Hepatic stellate cell (primary cell): ENCODE measurements at regions not wholly inside any gene's neighbourhood (a gene's known extent, or its start where the extent isn't known, plus 50 kb on each side); places are given as distances from the start of the nearest gene placed in this dataset.

Experiments used
- DNase-seq: peaks from one replicate; pipeline ENCODE4 v3.0.0; 2011; ENCODE audit warnings: low spot score

GRCh38 chr1:232192781-232193450, 437.0 kb downstream of the SIPA1L2 start:
- DNase-seq: no peak

- no peak for DNase-seq
Measured at GRCh38 chr1:232191560-232191959, 438.4 kb downstream of the SIPA1L2 start.

- DNase-seq: no peak
Measured at GRCh38 chr1:232188318-232188717, 441.6 kb downstream of the SIPA1L2 start.

GRCh38 chr1:232186931-232187330, 443.0 kb downstream of the SIPA1L2 start:
- DNase-seq: no peak

- DNase-seq: no peak
Measured at GRCh38 chr1:232184561-232185530, 445.1 kb downstream of the SIPA1L2 start.

- no peak for DNase-seq
Measured at GRCh38 chr1:232183802-232184201, 446.1 kb downstream of the SIPA1L2 start.

- no peak for DNase-seq
Measured at GRCh38 chr1:232183266-232183800, 446.6 kb downstream of the SIPA1L2 start.

- DNase-seq: no peak
Measured at GRCh38 chr1:232182236-232182635, 447.7 kb downstream of the SIPA1L2 start.

GRCh38 chr1:232180779-232181136, 449.2 kb downstream of the SIPA1L2 start:
- no peak for DNase-seq

- DNase-seq: no peak
Measured at GRCh38 chr1:232179896-232180778, 449.8 kb downstream of the SIPA1L2 start.

GRCh38 chr1:232178191-232178590, 451.7 kb downstream of the SIPA1L2 start:
- DNase-seq: no peak

- DNase-seq: no peak
Measured at GRCh38 chr1:232177438-232177837, 452.5 kb downstream of the SIPA1L2 start.

- no peak for DNase-seq
Measured at GRCh38 chr1:232176222-232176621, 453.7 kb downstream of the SIPA1L2 start.

GRCh38 chr1:232174306-232174705, 455.6 kb downstream of the SIPA1L2 start:
- DNase-seq: no peak

GRCh38 chr1:232172563-232172962, 457.4 kb downstream of the SIPA1L2 start:
- no peak for DNase-seq

- DNase-seq: no peak
Measured at GRCh38 chr1:232170909-232171308, 459.0 kb downstream of the SIPA1L2 start.

- no peak for DNase-seq
Measured at GRCh38 chr1:232169436-232169835, 460.5 kb downstream of the SIPA1L2 start.

- no peak for DNase-seq
Measured at GRCh38 chr1:232168508-232168907, 461.4 kb downstream of the SIPA1L2 start.

GRCh38 chr1:232166942-232167341, 463.0 kb downstream of the SIPA1L2 start:
- DNase-seq: no peak

GRCh38 chr1:232164078-232164963, 465.6 kb downstream of the SIPA1L2 start:
- DNase-seq: no peak

GRCh38 chr1:232163533-232163932, 466.4 kb downstream of the SIPA1L2 start:
- DNase-seq: no peak
